NCI-H748 treated with DMSO at 0.1 percent for 48 hours (cell line): ENCODE measurements at regions not wholly inside any gene's neighbourhood (a gene's known extent, or its start where the extent isn't known, plus 50 kb on each side); places are given as distances from the start of the nearest gene placed in this dataset.

Source experiments
- DNase-seq: peaks from one replicate; lab custom pipeline; 2025; lab: John Stamatoyannopoulos, UW

- DNase-seq = no peak
Observed at GRCh38 chr1:244265507-244265906, 186.2 kb downstream of the ADSS2 start.

- DNase-seq = no peak
Observed at GRCh38 chr1:244269169-244269568, 182.5 kb downstream of the ADSS2 start.

- DNase-seq = no peak
Observed at GRCh38 chr1:244271004-244271403, 180.7 kb downstream of the ADSS2 start.

- DNase-seq = no peak
Observed at GRCh38 chr1:244271691-244272308, 179.9 kb downstream of the ADSS2 start.

GRCh38 chr1:244272471-244273261 is 179.0 kb downstream of the ADSS2 start:
- DNase-seq = peak; percentile 52

- no peak for DNase-seq
Observed at GRCh38 chr1:244273262-244273844, 178.4 kb downstream of the ADSS2 start.

GRCh38 chr1:244273845-244274619 is 177.7 kb downstream of the ADSS2 start:
- no peak for DNase-seq

- no peak for DNase-seq
Observed at GRCh38 chr1:244276646-244277045, 175.1 kb downstream of the ADSS2 start.

GRCh38 chr1:244280201-244280600 is 171.5 kb downstream of the ADSS2 start:
- no peak for DNase-seq

GRCh38 chr1:244280859-244281258 is 170.8 kb downstream of the ADSS2 start:
- no peak for DNase-seq

- DNase-seq = no peak
Observed at GRCh38 chr1:244283772-244284171, 167.9 kb downstream of the ADSS2 start.

- no peak for DNase-seq
Observed at GRCh38 chr1:244284641-244285156, 167.0 kb downstream of the ADSS2 start.

GRCh38 chr1:244286341-244286740 is 165.4 kb downstream of the ADSS2 start:
- DNase-seq = no peak

- no peak for DNase-seq
Observed at GRCh38 chr1:244287726-244288125, 164.0 kb downstream of the ADSS2 start.

- DNase-seq = no peak
Observed at GRCh38 chr1:244288663-244289062, 163.0 kb downstream of the ADSS2 start.

GRCh38 chr1:244289991-244290785 is 161.5 kb downstream of the ADSS2 start:
- no peak for DNase-seq

- no peak for DNase-seq
Observed at GRCh38 chr1:244291236-244292201, 160.2 kb downstream of the ADSS2 start.

GRCh38 chr1:244294599-244295224 is 157.0 kb downstream of the ADSS2 start:
- no peak for DNase-seq

GRCh38 chr1:244296003-244296402 is 155.7 kb downstream of the ADSS2 start:
- DNase-seq = no peak

- DNase-seq = no peak
Observed at GRCh38 chr1:244296447-244296846, 155.3 kb downstream of the ADSS2 start.
